Activated naive CD8-positive, alpha-beta T cell treated with anti-CD3 and anti-CD28 coated beads, Interleukin-2, amount 50 U/mL, for 24 hours (primary cell): ENCODE measurements at regions not wholly inside any gene's neighbourhood (a gene's known extent, or its start where the extent isn't known, plus 50 kb on each side); places are given as distances from the start of the nearest gene placed in this dataset.
"Not testable (repeated sequence)": the region's sequence is repeated elsewhere in the genome, so short reads cannot be mapped to it uniquely, and the experiment has no call there.

Experiments used
- ATAC-seq: fragments of 150-1000 bp; cut with Tn5 transposase; one replicate; pipeline ENCODE4 v1.10.0; 2021
- DNase-seq: peaks from one replicate; pipeline ENCODE4 v3.0.0; 2021
- H3K27ac Mint-ChIP-seq: one replicate; pipeline ENCODE4 v1.8.0; 2021; ENCODE audit warnings: mild to moderate bottlenecking, mixed read lengths
- H3K27me3 Mint-ChIP-seq: one replicate; pipeline ENCODE4 v1.8.0; 2021; ENCODE audit warnings: mixed read lengths
- H3K36me3 Mint-ChIP-seq: one replicate; pipeline ENCODE4 v1.8.0; 2021; ENCODE audit warnings: low read depth, mixed read lengths
- H3K4me1 Mint-ChIP-seq: one replicate; pipeline ENCODE4 v1.8.0; 2021; ENCODE audit warnings: mixed read lengths
- H3K4me3 Mint-ChIP-seq: one replicate; pipeline ENCODE4 v1.8.0; 2021; ENCODE audit warnings: mild to moderate bottlenecking, moderate library complexity, mixed read lengths
- H3K9me3 Mint-ChIP-seq: one replicate; pipeline ENCODE4 v1.8.0; 2021; ENCODE audit warnings: mixed read lengths

DNA sequence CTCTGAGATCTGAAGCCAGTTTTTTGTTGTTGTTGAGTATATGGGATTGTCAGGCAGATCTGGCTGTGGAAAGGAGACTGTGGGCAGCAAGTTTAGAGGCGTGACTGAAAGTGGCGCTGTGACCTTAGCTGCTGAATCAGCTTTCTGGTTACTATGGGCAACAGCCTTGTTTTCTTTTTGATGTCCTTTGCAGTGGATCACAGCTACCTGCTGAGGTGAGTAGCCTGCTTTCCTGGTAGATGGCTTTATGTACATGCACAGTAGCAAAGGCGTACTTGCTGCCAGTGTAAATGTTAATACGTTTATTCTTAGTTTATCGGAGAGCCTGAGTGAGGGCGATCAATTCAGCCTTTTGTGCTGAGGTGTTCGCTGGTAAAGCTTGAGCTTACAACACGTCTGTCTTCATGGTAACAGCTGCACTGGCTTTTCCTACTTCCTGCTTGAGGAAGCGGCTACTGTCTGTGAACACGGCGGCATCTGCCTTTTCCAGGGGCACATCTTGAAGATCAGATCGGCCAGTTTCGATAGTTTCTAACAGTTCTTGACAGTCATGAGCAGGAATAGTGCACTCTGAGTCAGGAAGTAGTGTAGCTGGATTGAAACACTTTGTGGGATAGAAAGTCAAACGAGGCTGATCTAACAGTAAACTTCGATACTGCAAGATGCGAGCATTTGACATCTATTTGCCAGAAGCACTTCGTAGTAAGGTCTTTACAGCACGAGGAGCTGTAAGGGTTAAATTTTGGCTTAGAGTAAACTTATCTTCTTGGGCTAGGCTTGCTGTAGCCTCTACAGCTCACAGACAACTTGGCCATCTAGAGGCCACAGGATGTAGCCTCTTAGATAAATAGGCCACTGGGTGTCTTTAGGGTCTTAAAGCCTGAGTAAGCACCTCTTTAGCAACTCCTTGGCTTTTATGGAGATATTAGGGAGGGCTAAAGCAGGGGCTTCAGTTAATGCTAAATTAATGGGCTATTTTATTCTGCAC, 161.1 kb upstream of the FRG2C start:
- H3K4me1 Mint-ChIP-seq, H3K4me3 Mint-ChIP-seq: not testable (repeated sequence)
- H3K9me3 Mint-ChIP-seq = peaks cover 49% of the 10 kb centered on the region

DNA sequence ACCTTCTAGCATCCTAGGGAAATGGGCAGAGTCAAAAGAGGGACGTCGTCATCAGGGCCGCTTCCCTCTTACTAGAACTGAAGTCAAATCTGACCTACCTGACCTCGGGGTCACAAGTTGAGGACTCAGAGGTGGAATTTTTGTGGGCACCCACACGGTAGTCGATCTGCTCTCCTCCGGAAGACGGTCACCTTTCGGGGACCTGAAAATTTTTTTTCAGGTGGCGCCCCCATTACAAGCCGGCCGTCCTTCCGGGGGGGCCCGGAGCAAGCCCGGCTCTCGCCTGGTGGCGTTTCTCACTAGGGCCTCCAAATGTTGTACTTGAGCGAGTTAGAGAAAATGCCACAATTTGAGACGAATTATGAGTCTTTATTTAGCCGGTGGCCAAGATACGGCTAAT, 157.5 kb upstream of the FRG2C start:
- Mint-ChIP-seq H3K36me3 (no peaks in the 10 kb centered on the region), H3K4me3 (no peak overlapping the region), H3K4me1 (no peaks in the 10 kb centered on the region), H3K9me3 (peaks cover 59% of the 10 kb centered on the region), H3K27me3 (no peaks in the 10 kb centered on the region), H3K27ac (no peak overlapping the region)
- DNase-seq = no peak
- ATAC-seq = no peak

More for the DNA sequence above, 161.1 kb upstream of the FRG2C start:
- not testable (repeated sequence) for DNase-seq, H3K36me3 Mint-ChIP-seq, H3K27ac Mint-ChIP-seq, ATAC-seq, H3K27me3 Mint-ChIP-seq

DNA sequence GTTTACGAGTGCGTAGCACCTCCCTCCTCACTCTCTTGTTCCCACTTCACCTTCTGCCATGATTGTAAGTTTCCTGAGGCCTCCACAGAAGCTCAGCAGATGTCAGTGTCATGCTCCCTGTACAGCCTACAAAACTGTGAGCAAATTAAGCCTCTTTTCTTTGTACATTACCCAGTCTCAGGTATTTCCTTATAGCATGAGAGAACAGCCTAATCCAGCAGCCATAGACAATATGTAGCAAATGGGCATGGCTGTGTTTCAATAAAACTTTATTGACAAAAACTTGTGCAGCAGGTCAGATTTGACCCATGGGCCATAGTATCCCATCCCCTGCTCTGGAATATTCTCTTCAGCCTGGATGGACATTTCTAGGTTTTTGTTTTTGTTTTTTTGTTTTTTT, 156.2 kb upstream of the FRG2C start:
- peaks cover 54% of the 10 kb centered on the region for H3K9me3 Mint-ChIP-seq
- H3K36me3 Mint-ChIP-seq, H3K27me3 Mint-ChIP-seq, H3K4me3 Mint-ChIP-seq, H3K4me1 Mint-ChIP-seq, ATAC-seq, H3K27ac Mint-ChIP-seq, DNase-seq: not testable (repeated sequence)

DNA sequence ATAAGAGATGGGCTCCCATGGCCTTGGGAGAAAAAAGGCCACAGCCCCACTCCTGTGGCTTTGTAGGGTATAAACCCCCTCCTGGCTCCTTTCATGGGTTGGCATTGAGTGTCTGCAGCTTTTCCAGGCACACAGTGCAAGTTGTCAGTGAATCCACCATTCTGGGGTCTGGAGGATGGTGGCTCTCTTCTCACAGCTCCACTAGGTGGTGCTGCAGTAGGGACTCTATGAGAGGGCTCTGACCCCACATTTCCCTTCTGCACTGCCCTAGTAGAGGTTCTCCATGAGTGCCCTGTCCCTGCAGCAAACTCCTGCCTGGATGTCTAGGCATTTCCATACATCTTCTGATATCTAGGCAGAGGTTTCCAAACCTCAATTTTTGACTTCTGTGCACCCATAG, 136.5 kb upstream of the FRG2C start:
- not testable (repeated sequence) for ATAC-seq, H3K27me3 Mint-ChIP-seq

DNA sequence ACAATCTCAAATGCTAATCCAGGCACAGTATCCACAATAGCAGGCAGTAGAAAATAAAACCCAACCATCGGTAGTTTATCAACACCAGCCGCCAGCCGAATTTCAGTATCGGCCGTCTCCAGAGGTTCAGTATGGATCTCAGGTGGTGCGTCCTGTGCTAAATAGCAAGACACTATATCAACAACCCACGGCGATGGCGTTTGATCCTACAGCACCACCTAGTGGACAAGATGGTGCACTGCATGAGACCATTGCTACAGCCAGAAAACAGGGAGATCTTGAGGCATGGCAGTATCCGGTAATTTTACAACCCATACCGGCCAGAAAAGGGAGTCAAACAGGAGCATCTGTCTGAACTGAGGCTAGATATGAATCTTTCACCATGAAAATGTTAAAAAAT, 112.0 kb upstream of the FRG2C start:
- not testable (repeated sequence) for H3K27me3 Mint-ChIP-seq, H3K36me3 Mint-ChIP-seq, H3K4me1 Mint-ChIP-seq, ATAC-seq, H3K4me3 Mint-ChIP-seq, H3K27ac Mint-ChIP-seq
- H3K9me3 Mint-ChIP-seq = peaks cover 44% of the 10 kb centered on the region
- peak; percentile 7 for DNase-seq

More for the DNA sequence above, 136.5 kb upstream of the FRG2C start:
- peaks cover 20% of the 10 kb centered on the region for H3K9me3 Mint-ChIP-seq
- H3K4me1 Mint-ChIP-seq, H3K36me3 Mint-ChIP-seq, H3K4me3 Mint-ChIP-seq, DNase-seq, H3K27ac Mint-ChIP-seq: not testable (repeated sequence)

DNA sequence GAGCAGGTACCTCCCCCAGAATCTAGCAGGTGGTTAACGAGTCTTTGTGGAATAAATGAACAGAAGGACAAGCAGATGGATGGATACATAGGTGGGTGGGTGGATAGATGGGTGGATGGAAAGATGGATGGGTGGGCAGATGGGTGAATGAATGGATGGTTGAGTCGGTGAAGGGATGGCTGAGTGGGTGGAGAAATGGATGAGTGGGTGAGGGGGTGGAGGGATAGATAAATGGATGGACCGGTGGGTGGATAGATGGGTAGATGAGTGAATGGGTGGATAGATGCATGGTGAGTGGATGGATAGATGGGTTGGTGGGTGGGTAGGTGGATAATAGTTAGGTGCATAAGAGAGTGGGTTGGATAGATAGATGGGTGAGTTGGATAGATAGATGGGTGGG, 99.7 kb upstream of the FRG2C start:
- H3K27ac Mint-ChIP-seq, H3K9me3 Mint-ChIP-seq, ATAC-seq, DNase-seq, H3K4me3 Mint-ChIP-seq, H3K4me1 Mint-ChIP-seq, H3K36me3 Mint-ChIP-seq, H3K27me3 Mint-ChIP-seq: not testable (repeated sequence)

DNA sequence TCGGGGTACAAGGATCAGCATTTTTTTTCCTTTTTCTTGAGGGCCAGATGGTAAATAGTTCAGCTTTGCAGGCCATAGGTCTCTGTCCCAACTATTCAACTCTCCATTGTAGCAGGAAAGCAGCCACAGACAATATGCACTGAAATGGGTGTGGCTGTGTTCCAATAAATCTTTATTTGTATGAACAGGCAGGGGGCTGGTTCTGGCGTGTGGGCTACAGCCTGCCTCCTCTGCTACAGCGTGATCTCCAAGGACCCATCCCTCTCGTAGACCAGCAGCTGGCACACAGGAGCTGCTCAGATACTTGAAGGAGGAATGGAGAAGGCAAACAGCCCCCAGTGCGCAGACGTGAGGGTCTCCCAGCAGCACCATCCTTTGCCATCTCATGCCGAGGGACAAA, 91.8 kb upstream of the FRG2C start:
- H3K4me3 Mint-ChIP-seq, H3K4me1 Mint-ChIP-seq, DNase-seq, H3K9me3 Mint-ChIP-seq, H3K36me3 Mint-ChIP-seq, H3K27ac Mint-ChIP-seq, H3K27me3 Mint-ChIP-seq, ATAC-seq: not testable (repeated sequence)

DNA sequence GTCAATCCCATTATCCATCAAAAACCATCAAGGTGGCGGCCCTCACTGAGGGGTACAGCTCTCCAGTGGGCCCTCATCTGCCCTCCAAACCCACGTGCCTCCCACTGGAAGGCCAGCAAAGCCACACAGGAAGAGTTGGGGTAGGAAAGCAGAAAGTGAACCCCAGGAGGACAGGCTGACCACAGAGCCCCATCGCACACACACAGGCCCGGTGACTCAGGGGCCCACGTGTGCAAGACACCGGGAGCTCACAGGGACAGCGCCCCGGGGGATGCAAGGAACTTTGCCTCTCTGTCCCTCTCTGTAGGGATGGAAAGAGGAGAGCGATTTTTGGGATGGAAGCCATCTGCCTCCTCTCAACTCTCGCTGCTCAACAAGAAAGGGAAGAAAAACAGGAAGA, 85.0 kb upstream of the FRG2C start:
- not testable (repeated sequence) for ATAC-seq, DNase-seq, H3K27ac Mint-ChIP-seq, H3K4me1 Mint-ChIP-seq, H3K36me3 Mint-ChIP-seq, H3K9me3 Mint-ChIP-seq
- Mint-ChIP-seq H3K4me3 (peak overlapping the region; percentile 48), H3K27me3 (peaks cover 35% of the 10 kb centered on the region)

DNA sequence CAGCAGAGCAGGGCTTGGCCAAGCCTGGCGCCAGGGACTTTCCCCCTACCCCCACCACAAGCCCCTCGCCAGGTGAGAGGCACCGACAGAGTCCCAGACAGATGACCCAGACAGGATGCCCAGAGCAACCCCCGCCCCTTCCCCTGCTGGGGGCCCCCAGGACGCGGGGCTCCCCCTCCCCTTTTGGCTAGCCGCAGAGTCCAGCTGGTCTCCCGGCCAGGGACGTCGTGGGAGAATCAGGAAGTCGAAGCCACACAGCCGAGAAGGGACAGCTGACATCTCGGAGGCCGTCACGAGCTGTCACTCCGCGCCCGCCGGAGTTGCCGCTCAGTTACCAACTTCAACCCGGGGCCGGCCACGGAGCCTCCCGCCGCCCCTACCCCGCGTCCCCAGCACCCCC, 84.6 kb upstream of the FRG2C start:
- H3K27ac Mint-ChIP-seq, H3K4me3 Mint-ChIP-seq: not testable (repeated sequence)
- H3K27me3 Mint-ChIP-seq = peaks cover 37% of the 10 kb centered on the region

DNA sequence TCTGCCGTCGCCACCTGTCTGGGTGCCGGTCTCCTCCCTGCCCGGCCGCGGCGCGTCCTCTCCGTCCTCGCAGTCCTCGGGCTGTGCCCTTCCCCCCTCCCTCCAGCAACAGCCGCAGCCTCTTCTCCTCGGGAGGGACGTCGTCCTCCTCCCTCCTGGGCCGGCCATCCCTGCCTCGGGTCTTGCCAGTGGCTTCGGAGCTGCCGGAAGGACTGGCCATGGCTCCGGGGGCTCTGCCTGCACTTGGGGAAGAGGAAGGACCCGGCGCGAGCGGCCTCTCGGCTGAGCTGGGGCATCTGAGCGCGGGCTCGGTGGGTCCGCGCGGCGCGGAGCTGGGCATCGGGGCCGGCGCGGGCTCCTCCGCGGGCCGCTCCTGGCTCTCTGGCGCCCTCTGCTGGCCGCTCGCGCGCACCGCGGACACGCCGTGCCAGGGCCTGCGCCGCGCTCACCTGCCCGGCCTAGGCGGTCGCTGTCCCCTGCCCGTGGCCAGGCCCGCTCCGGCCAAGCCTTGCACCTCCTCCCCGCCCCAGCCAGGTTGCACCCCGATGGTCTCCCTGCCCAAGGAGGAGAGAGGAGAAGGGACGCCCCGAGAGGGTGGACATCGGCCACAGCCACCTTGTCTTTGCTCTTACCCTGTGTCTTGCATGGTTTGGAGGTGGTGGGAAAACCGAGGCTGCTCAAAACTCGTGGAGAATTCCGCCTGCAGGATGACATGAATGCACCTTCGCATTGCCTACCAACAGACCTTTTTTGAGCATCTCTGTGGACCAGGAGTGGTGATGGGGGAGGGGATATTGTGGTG, 83.9 kb upstream of the FRG2C start:
- H3K4me3 Mint-ChIP-seq, H3K36me3 Mint-ChIP-seq, H3K4me1 Mint-ChIP-seq, H3K27ac Mint-ChIP-seq, H3K9me3 Mint-ChIP-seq: not testable (repeated sequence)
- ATAC-seq (peak; percentile 69), DNase-seq (peak; percentile 62)
- peaks cover 39% of the 10 kb centered on the region for H3K27me3 Mint-ChIP-seq

More for the DNA sequence above, 84.6 kb upstream of the FRG2C start:
- ATAC-seq, H3K9me3 Mint-ChIP-seq, H3K4me1 Mint-ChIP-seq, H3K36me3 Mint-ChIP-seq, DNase-seq: not testable (repeated sequence)

DNA sequence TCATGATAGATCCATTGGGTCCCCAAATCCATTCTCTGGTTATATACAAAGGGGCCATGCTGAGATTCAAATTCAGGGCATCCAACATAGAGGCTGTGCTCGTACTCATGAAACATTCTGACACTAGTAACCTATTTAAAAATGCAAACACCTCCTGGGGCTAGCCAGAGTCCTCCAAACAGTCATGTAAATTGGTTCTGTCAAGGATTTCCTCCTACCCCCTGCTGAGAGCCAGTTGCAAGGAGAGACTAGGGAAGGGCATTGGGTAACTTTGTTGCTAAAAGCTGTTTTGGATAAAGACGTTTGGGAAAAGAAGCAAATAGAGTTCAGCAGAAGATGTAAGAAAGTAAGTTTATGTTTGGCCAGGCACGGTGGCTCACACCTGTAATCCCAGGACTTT, 81.6 kb upstream of the FRG2C start:
- not testable (repeated sequence) for DNase-seq, H3K4me1 Mint-ChIP-seq, ATAC-seq, H3K27ac Mint-ChIP-seq, H3K36me3 Mint-ChIP-seq, H3K9me3 Mint-ChIP-seq, H3K4me3 Mint-ChIP-seq
- peaks cover 37% of the 10 kb centered on the region for H3K27me3 Mint-ChIP-seq

DNA sequence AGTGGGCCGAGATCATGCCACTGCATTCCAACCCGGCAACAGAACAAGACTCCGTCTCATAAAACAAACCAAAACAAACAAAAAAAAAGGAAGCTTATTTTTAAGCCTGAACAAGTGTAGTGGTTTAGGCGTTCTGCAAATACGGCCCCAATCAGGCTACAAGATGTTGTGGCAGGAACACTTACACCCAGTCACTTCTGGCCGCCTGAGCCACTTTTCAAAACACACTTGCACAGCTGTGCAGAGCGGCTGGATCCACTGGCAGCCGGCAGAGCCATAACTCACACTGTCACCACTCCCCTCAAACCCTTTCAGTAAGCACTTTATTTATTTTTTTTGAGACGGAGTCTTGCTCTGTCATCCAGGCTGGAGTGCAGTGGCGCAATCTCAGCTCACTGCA, 81.0 kb upstream of the FRG2C start:
- H3K4me3 Mint-ChIP-seq, H3K36me3 Mint-ChIP-seq: not testable (repeated sequence)
- peaks cover 34% of the 10 kb centered on the region for H3K27me3 Mint-ChIP-seq

DNA sequence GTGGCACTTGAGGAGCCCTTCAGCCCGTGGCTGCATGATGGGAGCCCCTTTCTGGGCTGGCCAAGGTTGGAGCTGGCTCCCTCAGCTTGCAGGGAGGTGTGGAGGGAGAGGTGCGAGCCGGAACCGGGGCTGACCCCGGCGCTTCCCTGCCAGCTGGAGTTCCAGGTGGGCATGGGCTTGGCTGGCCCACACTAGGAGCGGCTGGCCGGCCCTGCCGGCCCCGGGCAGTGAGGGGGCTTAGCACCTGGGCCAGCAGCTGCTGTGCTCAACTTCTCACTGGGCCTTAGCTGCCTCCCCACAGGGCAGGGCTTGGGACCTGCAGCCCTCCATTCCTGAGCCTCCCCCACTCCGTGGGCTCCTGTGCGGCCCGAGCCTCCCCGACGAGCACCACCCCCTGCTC, 76.4 kb upstream of the FRG2C start:
- H3K27ac Mint-ChIP-seq, H3K36me3 Mint-ChIP-seq, ATAC-seq, H3K9me3 Mint-ChIP-seq, H3K4me1 Mint-ChIP-seq, H3K4me3 Mint-ChIP-seq, DNase-seq: not testable (repeated sequence)
- peaks cover 13% of the 10 kb centered on the region for H3K27me3 Mint-ChIP-seq

More for the DNA sequence above, 81.0 kb upstream of the FRG2C start:
- H3K4me1 Mint-ChIP-seq, DNase-seq, H3K27ac Mint-ChIP-seq, H3K9me3 Mint-ChIP-seq, ATAC-seq: not testable (repeated sequence)

DNA sequence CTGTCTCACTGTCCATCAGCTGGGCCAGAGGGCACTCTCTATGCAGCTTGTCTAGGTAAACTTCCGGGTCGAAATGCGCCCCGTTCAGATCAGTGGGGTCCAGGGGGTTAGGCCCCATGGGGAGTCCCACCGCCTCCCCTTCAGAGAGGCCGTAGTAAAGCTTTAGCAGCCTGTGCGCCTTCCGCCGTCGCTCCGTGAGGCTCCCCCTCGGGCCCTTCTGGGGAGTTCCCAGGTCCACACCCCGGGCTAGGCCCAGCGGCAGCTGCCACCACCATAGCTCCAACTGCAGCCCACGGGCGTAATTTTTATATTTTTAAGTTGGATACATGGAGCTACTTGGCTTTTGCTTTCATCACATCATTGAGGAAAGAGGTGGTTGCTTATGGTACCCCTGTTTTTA, 73.7 kb upstream of the FRG2C start:
- not testable (repeated sequence) for H3K9me3 Mint-ChIP-seq, ATAC-seq, H3K36me3 Mint-ChIP-seq, H3K27me3 Mint-ChIP-seq, H3K4me3 Mint-ChIP-seq, DNase-seq, H3K27ac Mint-ChIP-seq, H3K4me1 Mint-ChIP-seq
